Peyer's patch (tissue), 4 donors: ENCODE measurements at regions not wholly inside any gene's neighbourhood (a gene's known extent, or its start where the extent isn't known, plus 50 kb on each side); places are given as distances from the start of the nearest gene placed in this dataset.

Source experiments
- CTCF ChIP-seq, 6 experiments: fragments of 450-650 bp in 4 of 6; fragments of 200-600 bp in 2 of 6; sonication (generic) in 1 of 6; IDR thresholded peaks; one replicate each; pipeline ENCODE4 v1.5.1; 2017 to 2019; ENCODE audit warnings: antibody characterized with exemption in 6 of 6, mild to moderate bottlenecking in 3 of 6, moderate library complexity in 1 of 6
- POLR2A ChIP-seq, 2 donors: fragments of 450-650 bp; IDR thresholded peaks; one replicate each; pipeline ENCODE4 v1.5.1; 2017; ENCODE audit warnings: antibody characterized with exemption in 2 of 2, mild to moderate bottlenecking in 2 of 2, moderate library complexity in 2 of 2

DNA sequence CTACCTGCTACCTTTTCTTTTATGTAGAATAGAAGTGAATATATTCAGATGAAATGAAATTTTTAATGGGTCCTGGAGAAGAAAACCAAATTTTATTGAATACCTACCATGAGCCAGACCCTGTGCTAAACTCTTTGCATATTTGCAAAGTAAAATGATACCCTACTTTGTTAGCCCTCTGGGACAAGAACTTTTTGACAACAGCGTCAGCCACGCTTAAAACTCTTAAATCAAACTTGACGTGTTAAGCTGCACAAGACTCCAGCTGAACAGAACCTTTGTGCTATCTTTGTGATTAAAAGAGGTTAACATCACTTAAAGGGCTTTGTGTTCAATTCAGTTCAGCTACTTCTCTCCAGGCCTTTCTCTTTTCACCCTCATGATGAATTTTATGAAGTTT lies 316.5 kb downstream of the MEX3B start:
- TF ChIP-seq CTCF (IDR thresholded peaks at IDR 0.05) (no peak), POLR2A (IDR thresholded peaks at IDR 0.05) (no peak)
